Adrenal gland (tissue), 5 donors: ENCODE measurements at regions not wholly inside any gene's neighbourhood (a gene's known extent, or its start where the extent isn't known, plus 50 kb on each side); places are given as distances from the start of the nearest gene placed in this dataset.

ENCODE experiments used
- POLR2A ChIP-seq, 2 donors: fragments of 450-650 bp; IDR thresholded peaks; one replicate each; pipeline ENCODE4 v1.6.1; 2017; ENCODE audit warnings: antibody characterized with exemption in 2 of 2, mild to moderate bottlenecking in 2 of 2, moderate library complexity in 1 of 2
- TF ChIP-seq, protein P1 (sequence below), 6 experiments: fragments of 450-650 bp in 4 of 6; fragments of 200-600 bp in 2 of 6; sonication (generic) in 1 of 6; IDR thresholded peaks; 1 replicate in 5 of 6; 2 replicates in 1 of 6; pipeline versions ENCODE4 v1.5.1 to v1.8.0; 2016 to 2021; ENCODE audit warnings: antibody characterized with exemption in 6 of 6, mild to moderate bottlenecking in 2 of 6, moderate library complexity in 1 of 6
- donor health status: DM: no; HTN: no; CAD: no.

- TF ChIP-seq POLR2A (IDR thresholded peaks at IDR 0.05): no peak
- TF ChIP-seq, protein P1, sequence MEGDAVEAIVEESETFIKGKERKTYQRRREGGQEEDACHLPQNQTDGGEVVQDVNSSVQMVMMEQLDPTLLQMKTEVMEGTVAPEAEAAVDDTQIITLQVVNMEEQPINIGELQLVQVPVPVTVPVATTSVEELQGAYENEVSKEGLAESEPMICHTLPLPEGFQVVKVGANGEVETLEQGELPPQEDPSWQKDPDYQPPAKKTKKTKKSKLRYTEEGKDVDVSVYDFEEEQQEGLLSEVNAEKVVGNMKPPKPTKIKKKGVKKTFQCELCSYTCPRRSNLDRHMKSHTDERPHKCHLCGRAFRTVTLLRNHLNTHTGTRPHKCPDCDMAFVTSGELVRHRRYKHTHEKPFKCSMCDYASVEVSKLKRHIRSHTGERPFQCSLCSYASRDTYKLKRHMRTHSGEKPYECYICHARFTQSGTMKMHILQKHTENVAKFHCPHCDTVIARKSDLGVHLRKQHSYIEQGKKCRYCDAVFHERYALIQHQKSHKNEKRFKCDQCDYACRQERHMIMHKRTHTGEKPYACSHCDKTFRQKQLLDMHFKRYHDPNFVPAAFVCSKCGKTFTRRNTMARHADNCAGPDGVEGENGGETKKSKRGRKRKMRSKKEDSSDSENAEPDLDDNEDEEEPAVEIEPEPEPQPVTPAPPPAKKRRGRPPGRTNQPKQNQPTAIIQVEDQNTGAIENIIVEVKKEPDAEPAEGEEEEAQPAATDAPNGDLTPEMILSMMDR (IDR thresholded peaks at IDR 0.05): no peak
Observed at GRCh38 chr11:27212248-27212780, 150.7 kb downstream of the CCDC34 start.
